Muscle layer of colon (tissue), 2 donors: ENCODE measurements at regions not wholly inside any gene's neighbourhood (a gene's known extent, or its start where the extent isn't known, plus 50 kb on each side); places are given as distances from the start of the nearest gene placed in this dataset.

Experiments
- H3K27ac ChIP-seq: one replicate; pipeline ENCODE4 v1.7.0; 2013; ENCODE audit warnings: low read depth, mild to moderate bottlenecking, low read length, moderate library complexity
- H3K27me3 ChIP-seq, 2 donors: one replicate each; pipeline ENCODE4 v1.7.0; 2013; ENCODE audit warnings: low read length in 2 of 2, mild to moderate bottlenecking in 2 of 2; ENCODE audit not compliant: insufficient read depth in 2 of 2, control insufficient read depth in 1 of 2
- H3K36me3 ChIP-seq: one replicate; pipeline ENCODE4 v1.7.0; 2013; ENCODE audit warnings: mild to moderate bottlenecking, low read length; ENCODE audit not compliant: insufficient read depth
- H3K4me1 ChIP-seq: one replicate; pipeline ENCODE4 v1.7.0; 2013; ENCODE audit warnings: mild to moderate bottlenecking, low read length; ENCODE audit not compliant: insufficient read depth
- H3K4me3 ChIP-seq, 2 donors: one replicate each; pipeline ENCODE4 v1.7.0; 2013; ENCODE audit warnings: low read length in 2 of 2, low read depth in 1 of 2, mild to moderate bottlenecking in 1 of 2, moderate library complexity in 1 of 2
- H3K9ac ChIP-seq: one replicate; pipeline ENCODE4 v1.7.0; 2013; ENCODE audit warnings: low read length
- H3K9me3 ChIP-seq: one replicate; pipeline ENCODE4 v1.7.0; 2013; ENCODE audit warnings: mild to moderate bottlenecking, low read length
- donor health status: abdominal sarcoma.
- donor health status: Adenocarcinoma of cecum.

DNA sequence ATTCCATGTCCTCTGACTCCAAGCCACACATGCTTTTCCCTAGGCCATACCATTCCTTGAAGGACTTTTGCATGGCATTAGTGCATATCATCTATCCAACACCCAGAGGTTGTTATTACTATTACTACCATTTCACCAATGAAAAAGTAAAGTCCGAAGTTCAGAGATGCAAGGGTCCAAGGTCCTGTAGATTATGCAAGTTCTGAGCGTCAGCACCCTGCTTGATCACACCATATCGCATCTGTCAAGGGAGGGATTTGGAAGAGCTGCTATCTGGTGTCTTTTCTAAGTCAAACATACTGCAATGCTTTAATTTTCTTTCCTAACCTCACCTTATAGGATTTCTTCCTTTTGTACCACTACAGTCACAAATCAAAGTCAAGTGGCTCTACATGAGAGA lies 214.7 kb upstream of the CADM1 start:
- Histone ChIP-seq H3K36me3 (no peaks in the 10 kb centered on the region), H3K27me3 (peaks cover 0 to 5% of the 10 kb centered on the region in 2 donors), H3K27ac (no peak overlapping the region), H3K9ac (no peak overlapping the region), H3K4me1 (no peaks in the 10 kb centered on the region), H3K9me3 (no peaks in the 10 kb centered on the region), H3K4me3 (no peak overlapping the region)

DNA sequence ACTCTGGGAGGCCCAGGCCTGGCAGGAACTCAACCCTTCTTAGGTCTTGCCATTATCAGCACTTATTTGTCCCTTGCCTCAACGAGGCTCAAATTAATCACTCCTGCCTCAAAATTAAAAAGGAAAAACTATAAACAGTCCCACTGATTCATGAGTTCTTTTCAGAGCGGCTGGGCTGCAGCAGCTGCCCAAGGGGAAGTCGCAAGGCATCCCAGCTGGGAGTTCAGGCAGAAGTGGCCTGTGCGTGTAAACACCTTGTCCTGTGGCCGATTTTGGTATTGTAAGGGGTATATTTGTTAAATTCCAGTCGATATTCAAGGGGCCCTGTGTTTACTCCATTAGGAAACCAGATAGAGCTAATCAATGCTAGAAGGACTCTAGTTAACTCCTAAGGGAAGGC lies 213.9 kb upstream of the CADM1 start:
- Histone ChIP-seq H3K4me1 (no peaks in the 10 kb centered on the region), H3K27ac (no peak overlapping the region), H3K36me3 (no peaks in the 10 kb centered on the region), H3K9ac (no peak overlapping the region), H3K27me3 (peaks cover 0 to 5% of the 10 kb centered on the region in 2 donors), H3K4me3 (no peak overlapping the region), H3K9me3 (no peaks in the 10 kb centered on the region)

DNA sequence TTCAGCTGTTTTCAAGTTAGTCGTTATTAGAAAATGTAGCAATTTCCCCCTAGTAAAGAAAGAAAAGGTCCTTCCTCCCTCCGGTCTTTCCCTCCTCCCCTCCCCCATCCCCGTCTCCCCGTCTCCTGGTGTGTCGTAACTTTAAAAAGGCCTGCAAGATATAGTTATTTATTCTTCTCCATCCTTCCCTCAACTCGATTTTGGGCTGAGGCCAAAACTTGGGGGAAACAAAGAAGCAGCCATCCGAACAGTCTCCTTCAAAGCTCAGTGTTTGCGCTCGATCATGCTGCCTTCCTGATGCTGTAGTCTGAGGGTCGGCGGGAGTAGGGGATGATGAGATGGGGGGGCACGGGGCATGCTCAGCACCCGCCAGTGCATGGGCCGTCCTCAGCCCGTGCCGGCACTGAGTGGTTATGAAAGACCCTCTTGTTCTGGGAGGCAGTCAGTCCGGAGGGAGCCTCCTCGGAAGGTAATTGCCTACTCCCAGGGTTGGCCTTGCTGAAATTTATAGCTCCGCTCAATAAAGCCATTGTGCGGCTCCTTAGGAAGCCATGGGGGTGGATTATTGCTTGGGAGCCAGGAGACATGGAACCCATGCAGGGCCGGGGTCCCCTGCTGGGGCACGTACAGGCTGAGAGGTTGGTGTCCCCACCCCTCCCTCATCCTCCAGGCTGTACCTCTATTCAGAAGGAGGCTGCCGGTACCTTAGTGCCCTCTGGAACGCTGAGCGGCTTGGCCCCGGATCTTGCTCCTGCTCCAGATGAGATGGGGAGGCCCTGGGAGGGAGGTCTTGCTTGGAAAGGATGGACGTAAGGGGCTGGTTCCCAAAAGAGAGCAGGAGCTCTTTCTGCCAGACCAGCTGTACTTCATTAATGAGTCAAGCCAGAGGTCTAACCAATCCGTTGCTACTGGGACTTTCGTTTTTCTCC lies 212.7 kb upstream of the CADM1 start:
- no peak overlapping the region for H3K9ac ChIP-seq
- peaks cover 0 to 5% of the 10 kb centered on the region in 2 donors for H3K27me3 ChIP-seq
- no peak overlapping the region for H3K27ac ChIP-seq
- no peaks in the 10 kb centered on the region for H3K4me1 ChIP-seq
- H3K9me3 ChIP-seq, result no peaks in the 10 kb centered on the region
- H3K36me3 ChIP-seq, result no peaks in the 10 kb centered on the region
- H3K4me3 ChIP-seq, result no peak overlapping the region

DNA sequence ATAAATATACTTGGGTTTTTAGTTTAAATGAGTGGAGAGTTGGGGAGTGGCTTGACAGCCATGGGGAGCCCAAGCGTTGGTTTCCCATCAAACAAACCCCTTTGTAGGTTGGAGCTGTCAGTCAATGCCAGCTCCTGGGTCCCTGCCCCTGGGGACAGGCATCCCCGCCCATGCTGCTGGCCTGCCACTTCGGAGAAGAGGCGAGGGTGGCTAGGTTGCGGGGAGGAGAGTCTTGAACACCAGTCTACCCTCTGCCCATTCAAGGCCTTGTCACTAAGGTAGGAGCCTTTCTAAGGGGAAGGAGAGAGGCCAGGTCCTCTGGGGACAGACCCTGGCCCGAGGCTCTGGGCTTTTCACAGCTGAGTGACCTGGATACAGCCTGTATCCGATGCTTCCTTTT lies 211.9 kb upstream of the CADM1 start:
- Histone ChIP-seq H3K9me3 (no peaks in the 10 kb centered on the region), H3K27ac (no peak overlapping the region), H3K36me3 (no peaks in the 10 kb centered on the region), H3K27me3 (peaks cover 0 to 5% of the 10 kb centered on the region in 2 donors), H3K9ac (no peak overlapping the region), H3K4me3 (no peak overlapping the region), H3K4me1 (no peaks in the 10 kb centered on the region)

DNA sequence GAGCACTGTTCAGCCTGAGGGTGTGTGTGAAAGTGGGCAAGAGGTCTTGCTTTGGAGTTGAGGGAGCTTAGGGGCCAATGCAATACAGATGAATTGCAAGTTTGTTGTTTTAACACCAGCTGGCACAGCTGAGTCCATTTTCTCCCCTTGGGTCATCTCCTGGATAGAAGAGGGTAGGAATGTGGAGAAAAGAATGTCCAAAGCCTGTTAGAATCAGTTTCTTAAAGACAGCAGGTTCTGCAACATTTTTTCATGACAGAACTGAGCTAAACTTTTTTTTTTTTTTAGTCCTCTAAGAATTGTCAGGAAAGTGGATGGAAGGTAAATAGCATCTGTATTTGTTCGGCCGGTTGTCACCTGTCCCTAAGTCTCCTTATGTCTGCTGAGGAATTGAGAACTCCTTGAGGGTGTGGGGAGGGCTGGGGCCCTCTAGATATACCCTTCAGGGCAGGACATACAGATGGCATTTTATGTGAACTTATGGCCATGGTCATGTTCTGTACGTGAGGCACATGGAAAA lies 211.1 kb upstream of the CADM1 start:
- peaks cover 0 to 5% of the 10 kb centered on the region in 2 donors for H3K27me3 ChIP-seq
- H3K9me3 ChIP-seq, result no peaks in the 10 kb centered on the region
- H3K4me1 ChIP-seq, result no peaks in the 10 kb centered on the region
- no peak overlapping the region for H3K27ac ChIP-seq
- no peaks in the 10 kb centered on the region for H3K36me3 ChIP-seq
- no peak overlapping the region for H3K4me3 ChIP-seq
- no peak overlapping the region for H3K9ac ChIP-seq

DNA sequence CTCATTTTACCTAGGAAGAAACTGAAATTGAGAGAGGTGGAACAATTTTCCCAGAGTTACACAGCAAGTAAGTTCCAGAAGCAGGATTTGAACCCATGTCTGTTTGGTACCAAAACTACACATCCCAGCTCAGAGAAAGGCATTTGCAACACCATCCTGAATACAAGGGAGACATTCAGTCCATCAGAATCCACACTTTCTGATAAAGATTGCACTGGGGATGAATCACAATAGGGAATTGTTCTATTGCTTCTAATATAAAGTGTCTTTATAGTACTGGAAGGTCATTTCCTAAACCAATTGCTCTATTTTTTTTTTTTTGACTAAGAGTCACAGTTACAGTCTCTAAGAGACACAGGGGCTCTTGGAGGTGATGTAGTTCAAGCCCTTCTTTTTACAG lies 208.1 kb upstream of the CADM1 start:
- no peaks in the 10 kb centered on the region for H3K9me3 ChIP-seq
- H3K4me1 ChIP-seq, result peaks cover 6% of the 10 kb centered on the region
- H3K9ac ChIP-seq, result no peak overlapping the region
- H3K27ac ChIP-seq, result no peak overlapping the region
- no peak overlapping the region for H3K4me3 ChIP-seq
- H3K36me3 ChIP-seq, result no peaks in the 10 kb centered on the region
- peaks cover 0 to 5% of the 10 kb centered on the region in 2 donors for H3K27me3 ChIP-seq

DNA sequence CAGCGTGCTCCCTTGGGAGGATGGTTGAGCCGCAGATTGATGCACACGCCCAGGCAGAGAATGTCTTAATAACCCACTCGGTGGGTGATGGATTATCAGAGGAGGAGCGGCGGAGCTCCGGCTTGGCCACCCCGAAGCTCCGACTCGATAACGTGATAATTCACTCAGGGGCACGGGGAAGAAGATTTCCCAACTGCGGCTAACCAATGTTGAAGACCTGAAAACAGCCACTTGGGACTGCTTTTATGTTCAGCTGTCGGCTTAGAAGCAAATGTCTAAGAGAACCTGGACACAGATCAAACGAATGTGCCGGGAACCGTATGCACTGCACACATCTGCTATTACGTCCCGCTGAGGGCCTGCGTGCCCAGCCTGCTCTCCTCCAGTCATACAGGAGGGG lies 206.8 kb upstream of the CADM1 start:
- Histone ChIP-seq H3K27me3 (no peaks in the 10 kb centered on the region), H3K9me3 (no peaks in the 10 kb centered on the region), H3K36me3 (no peaks in the 10 kb centered on the region), H3K4me3 (no peak overlapping the region), H3K9ac (no peak overlapping the region), H3K4me1 (peaks cover 13% of the 10 kb centered on the region), H3K27ac (no peak overlapping the region)

DNA sequence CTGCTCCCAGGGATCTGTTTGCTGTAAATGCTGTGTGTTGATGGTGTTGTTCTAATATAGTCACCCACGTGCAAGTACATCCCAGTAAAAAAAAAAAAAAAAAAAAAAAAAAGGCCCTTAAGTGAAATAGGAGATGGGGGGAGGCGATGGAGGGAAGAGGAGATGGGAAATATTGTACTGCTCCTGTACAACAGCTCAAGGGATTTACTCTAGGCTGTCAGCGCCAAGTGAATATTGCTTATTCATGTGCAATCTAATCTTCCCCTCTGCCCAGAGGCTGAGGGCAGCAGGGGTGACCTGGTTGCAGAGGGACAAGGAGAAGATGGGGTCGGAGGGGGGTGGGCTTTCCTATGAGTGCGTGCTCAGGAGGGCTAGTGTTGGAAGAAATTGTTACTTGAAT lies 206.2 kb upstream of the CADM1 start:
- no peaks in the 10 kb centered on the region for H3K27me3 ChIP-seq
- H3K9ac ChIP-seq, result no peak overlapping the region
- H3K36me3 ChIP-seq, result no peaks in the 10 kb centered on the region
- no peaks in the 10 kb centered on the region for H3K9me3 ChIP-seq
- peaks cover 13% of the 10 kb centered on the region for H3K4me1 ChIP-seq
- no peak overlapping the region for H3K4me3 ChIP-seq
- no peak overlapping the region for H3K27ac ChIP-seq

DNA sequence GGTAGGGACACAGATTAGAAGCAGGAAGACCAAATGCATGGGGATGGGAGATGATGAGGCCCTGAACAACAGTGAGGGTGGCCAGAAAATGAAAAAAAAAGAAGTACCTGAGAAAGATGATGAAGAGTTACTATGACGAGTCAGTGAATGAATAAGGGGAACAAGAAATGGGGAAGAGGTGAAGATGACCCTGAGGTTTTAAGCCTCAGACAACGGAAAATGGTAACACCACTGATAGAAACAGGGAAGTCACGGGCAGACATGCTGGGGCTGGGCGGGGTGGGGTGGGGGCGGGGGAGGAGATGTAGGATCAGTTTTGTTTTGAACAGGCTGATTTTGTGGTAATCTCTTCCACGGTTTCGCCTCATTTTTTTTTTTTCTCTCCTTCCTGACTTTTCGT lies 205.1 kb upstream of the CADM1 start:
- Histone ChIP-seq H3K36me3 (no peaks in the 10 kb centered on the region), H3K27ac (no peak overlapping the region), H3K4me1 (peaks cover 13% of the 10 kb centered on the region), H3K9ac (no peak overlapping the region), H3K9me3 (no peaks in the 10 kb centered on the region), H3K4me3 (no peak overlapping the region), H3K27me3 (no peaks in the 10 kb centered on the region)

DNA sequence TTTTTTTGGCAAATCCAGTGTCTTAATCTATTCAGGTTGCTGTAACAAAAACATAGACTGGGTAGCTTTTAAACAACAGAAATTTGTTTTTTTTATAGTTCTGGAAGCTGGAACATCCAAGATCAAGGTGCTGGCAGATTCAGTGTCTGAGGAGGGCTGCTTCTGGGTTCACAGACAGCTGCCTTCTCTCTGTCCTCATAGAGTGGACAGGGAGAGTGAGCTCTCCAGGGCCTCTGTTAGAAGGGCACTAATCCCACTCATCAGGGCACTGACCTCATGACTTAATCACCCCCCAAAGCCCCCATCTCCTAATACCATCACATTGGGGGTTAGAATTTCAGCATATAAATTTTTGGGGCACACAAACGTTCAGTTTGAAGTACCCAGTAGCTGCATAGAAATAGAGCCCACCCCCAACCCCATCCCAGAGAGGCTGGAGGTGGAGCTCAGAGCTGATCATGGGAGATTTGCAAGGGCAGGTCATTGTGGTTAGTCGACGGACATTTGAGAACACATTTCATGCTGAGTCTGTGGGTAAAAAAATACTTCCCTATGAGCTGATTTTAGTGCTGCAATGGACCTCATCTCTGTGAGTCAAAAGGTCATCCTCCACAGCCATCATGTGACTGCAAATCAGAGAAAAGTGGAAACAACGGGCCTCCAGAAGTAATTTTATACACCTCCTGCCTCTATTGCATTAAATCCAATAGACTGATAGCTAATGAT lies 203.1 kb upstream of the CADM1 start:
- Histone ChIP-seq H3K27ac (no peak overlapping the region), H3K4me3 (no peak overlapping the region)

DNA sequence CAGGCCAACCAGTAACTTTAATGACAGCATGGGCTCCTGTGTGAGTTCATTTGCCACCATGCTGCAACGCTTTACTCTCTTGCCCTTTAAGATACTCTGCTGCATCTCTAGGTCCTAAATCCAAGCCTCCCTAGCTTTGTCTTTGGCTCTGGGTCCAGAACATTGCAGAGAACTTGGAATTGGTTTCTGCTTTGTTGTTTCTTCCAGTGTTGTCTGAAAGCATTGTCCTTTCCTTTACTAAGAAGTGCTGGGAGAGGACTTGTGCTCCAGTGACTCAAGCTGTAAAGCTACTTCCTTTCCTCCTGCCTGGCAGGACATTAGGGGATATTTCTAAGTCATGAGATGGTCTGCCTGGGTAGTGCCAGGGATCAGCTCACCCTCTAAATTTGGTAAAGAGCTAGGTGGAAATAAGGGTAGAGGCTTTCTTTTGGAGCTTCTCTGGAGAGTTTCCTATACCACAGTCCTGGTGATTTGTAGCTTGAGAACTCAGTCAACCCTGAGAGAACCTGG lies 202.5 kb upstream of the CADM1 start:
- Histone ChIP-seq H3K9me3 (no peaks in the 10 kb centered on the region), H3K27me3 (no peaks in the 10 kb centered on the region), H3K9ac (no peak overlapping the region), H3K4me1 (peaks cover 13% of the 10 kb centered on the region), H3K4me3 (no peak overlapping the region), H3K36me3 (no peaks in the 10 kb centered on the region), H3K27ac (no peak overlapping the region)

More for the DNA sequence above, 203.1 kb upstream of the CADM1 start:
- peaks cover 13% of the 10 kb centered on the region for H3K4me1 ChIP-seq
- H3K9me3 ChIP-seq, result no peaks in the 10 kb centered on the region
- no peaks in the 10 kb centered on the region for H3K27me3 ChIP-seq
- H3K36me3 ChIP-seq, result no peaks in the 10 kb centered on the region
- no peak overlapping the region for H3K9ac ChIP-seq
